ENCODE measurements at regions not wholly inside any gene's neighbourhood (a gene's known extent, or its start where the extent isn't known, plus 50 kb on each side); places are given as distances from the start of the nearest gene placed in this dataset.

GRCh38 chrX:65148232-65148631 is 172.0 kb upstream of the ZC4H2 start:
- Histone ChIP-seq H2BK15ac (ENCODE audit: low read length) (no peak overlapping the region), H2AFZ (ENCODE audit: low read length) (no peak overlapping the region), H4K91ac (ENCODE audit: low read depth, low read length, poor library complexity) (no peak overlapping the region), H4K8ac (ENCODE audit: low read depth, low read length) (no peak overlapping the region), H2AK5ac (ENCODE audit: low read depth, low read length) (no peak overlapping the region), H3K4me1 (ENCODE audit: control insufficient read depth in 2 of 2, insufficient read depth in 1 of 2, low read depth in 1 of 2, low read length in 2 of 2) (no peaks in the 10 kb centered on the region), H3K4me3 (ENCODE audit: low read length in 2 of 2) (no peak overlapping the region), H2BK5ac (ENCODE audit: low read length) (no peak overlapping the region), H3K9ac (ENCODE audit: low read depth, low read length, poor library complexity) (no peak overlapping the region), H3K4me2 (ENCODE audit: insufficient read depth, low read length, poor library complexity, severe bottlenecking) (no peak overlapping the region), H3K27me3 (ENCODE audit: control insufficient read depth in 3 of 3, insufficient read depth in 3 of 3, low read depth in 1 of 3, low read length in 3 of 3) (no peaks in the 10 kb centered on the region), H3K23ac (ENCODE audit: low read depth, low read length, poor library complexity) (no peak overlapping the region), H2BK12ac (ENCODE audit: low read length) (no peak overlapping the region), H3K79me1 (ENCODE audit: low read depth, low read length) (peaks cover 6% of the 10 kb centered on the region), H3K9me3 (replicated peaks in 1 of 2; ENCODE audit: control insufficient read depth in 2 of 2, insufficient read depth in 1 of 2, low read depth in 1 of 2, low read length in 2 of 2) (no peaks in the 10 kb centered on the region), H2BK120ac (ENCODE audit: low read depth, low read length) (no peak overlapping the region), H3K4ac (ENCODE audit: low read length) (no peak overlapping the region), H3K18ac (ENCODE audit: low read length) (no peak overlapping the region), H3K36me3 (replicated peaks in 1 of 2; ENCODE audit: control insufficient read depth in 2 of 2, insufficient read depth in 2 of 2, low read length in 2 of 2) (no peaks in the 10 kb centered on the region), H3K27ac (replicated peaks; ENCODE audit: low read length) (no peak overlapping the region), H3K14ac (ENCODE audit: low read length) (no peak overlapping the region)
- no peak for DNase-seq (ENCODE audit: low spot score)
- WGBS, 2 donors (ENCODE audit: extremely low coverage in 2 of 2, insufficient read length in 2 of 2, insufficient replicate concordance in 1 of 2) = no CpG with 5 or more reads among the region's 5 CpGs

- DNase-seq (ENCODE audit: low spot score) = peak; percentile 30
- Histone ChIP-seq H3K4me2 (ENCODE audit: insufficient read depth, low read length, poor library complexity, severe bottlenecking) (peak overlapping the region; percentile 11), H3K23ac (ENCODE audit: low read depth, low read length, poor library complexity) (no peak overlapping the region), H3K9ac (ENCODE audit: low read depth, low read length, poor library complexity) (no peak overlapping the region), H3K4me1 (ENCODE audit: control insufficient read depth in 2 of 2, insufficient read depth in 1 of 2, low read depth in 1 of 2, low read length in 2 of 2) (no peaks in the 10 kb centered on the region), H3K14ac (ENCODE audit: low read length) (no peak overlapping the region), H2AFZ (ENCODE audit: low read length) (peak overlapping the region; percentile 54), H2BK15ac (ENCODE audit: low read length) (no peak overlapping the region), H2BK12ac (ENCODE audit: low read length) (no peak overlapping the region), H3K36me3 (replicated peaks in 1 of 2; ENCODE audit: control insufficient read depth in 2 of 2, insufficient read depth in 2 of 2, low read length in 2 of 2) (no peaks in the 10 kb centered on the region), H4K91ac (ENCODE audit: low read depth, low read length, poor library complexity) (no peak overlapping the region), H3K18ac (ENCODE audit: low read length) (no peak overlapping the region), H3K4me3 (ENCODE audit: low read length in 2 of 2) (no peak overlapping the region), H3K79me1 (ENCODE audit: low read depth, low read length) (no peaks in the 10 kb centered on the region), H3K9me3 (replicated peaks in 1 of 2; ENCODE audit: control insufficient read depth in 2 of 2, insufficient read depth in 1 of 2, low read depth in 1 of 2, low read length in 2 of 2) (no peaks in the 10 kb centered on the region), H4K8ac (ENCODE audit: low read depth, low read length) (no peak overlapping the region), H3K27ac (replicated peaks; ENCODE audit: low read length) (peak overlapping the region; percentile 89), H3K4ac (ENCODE audit: low read length) (no peak overlapping the region), H2AK5ac (ENCODE audit: low read depth, low read length) (no peak overlapping the region), H2BK5ac (ENCODE audit: low read length) (no peak overlapping the region), H3K27me3 (ENCODE audit: control insufficient read depth in 3 of 3, insufficient read depth in 3 of 3, low read depth in 1 of 3, low read length in 3 of 3) (no peaks in the 10 kb centered on the region), H2BK120ac (ENCODE audit: low read depth, low read length) (no peak overlapping the region)
- no CpG with 5 or more reads among the region's 1 CpG for WGBS, 2 donors (ENCODE audit: extremely low coverage in 2 of 2, insufficient read length in 2 of 2, insufficient replicate concordance in 1 of 2)
Measured at GRCh38 chrX:65136424-65136823, 160.2 kb upstream of the ZC4H2 start.

GRCh38 chrX:65127842-65128241 is 151.6 kb upstream of the ZC4H2 start:
- Histone ChIP-seq H2BK5ac (ENCODE audit: low read length) (no peak overlapping the region), H3K18ac (ENCODE audit: low read length) (no peak overlapping the region), H4K8ac (ENCODE audit: low read depth, low read length) (no peak overlapping the region), H3K23ac (ENCODE audit: low read depth, low read length, poor library complexity) (no peak overlapping the region), H3K9ac (ENCODE audit: low read depth, low read length, poor library complexity) (no peak overlapping the region), H3K36me3 (replicated peaks in 1 of 2; ENCODE audit: control insufficient read depth in 2 of 2, insufficient read depth in 2 of 2, low read length in 2 of 2) (no peaks in the 10 kb centered on the region), H3K9me3 (replicated peaks in 1 of 2; ENCODE audit: control insufficient read depth in 2 of 2, insufficient read depth in 1 of 2, low read depth in 1 of 2, low read length in 2 of 2) (no peaks in the 10 kb centered on the region), H3K27ac (replicated peaks; ENCODE audit: low read length) (no peak overlapping the region), H3K14ac (ENCODE audit: low read length) (no peak overlapping the region), H2AFZ (ENCODE audit: low read length) (no peak overlapping the region), H3K4me3 (ENCODE audit: low read length in 2 of 2) (no peak overlapping the region), H3K4ac (ENCODE audit: low read length) (no peak overlapping the region), H2BK12ac (ENCODE audit: low read length) (no peak overlapping the region), H2BK15ac (ENCODE audit: low read length) (no peak overlapping the region), H4K91ac (ENCODE audit: low read depth, low read length, poor library complexity) (no peak overlapping the region), H3K79me1 (ENCODE audit: low read depth, low read length) (no peaks in the 10 kb centered on the region), H3K4me2 (ENCODE audit: insufficient read depth, low read length, poor library complexity, severe bottlenecking) (no peak overlapping the region), H2BK120ac (ENCODE audit: low read depth, low read length) (no peak overlapping the region), H3K27me3 (ENCODE audit: control insufficient read depth in 3 of 3, insufficient read depth in 3 of 3, low read depth in 1 of 3, low read length in 3 of 3) (no peaks in the 10 kb centered on the region), H2AK5ac (ENCODE audit: low read depth, low read length) (no peak overlapping the region), H3K4me1 (ENCODE audit: control insufficient read depth in 2 of 2, insufficient read depth in 1 of 2, low read depth in 1 of 2, low read length in 2 of 2) (no peaks in the 10 kb centered on the region)
- no peak for DNase-seq (ENCODE audit: low spot score)
- no CpG with 5 or more reads among the region's 3 CpGs for WGBS, 2 donors (ENCODE audit: extremely low coverage in 2 of 2, insufficient read length in 2 of 2, insufficient replicate concordance in 1 of 2)

- Histone ChIP-seq H3K4me1 (ENCODE audit: control insufficient read depth in 2 of 2, insufficient read depth in 1 of 2, low read depth in 1 of 2, low read length in 2 of 2) (no peaks in the 10 kb centered on the region), H2BK5ac (ENCODE audit: low read length) (no peak overlapping the region), H3K79me1 (ENCODE audit: low read depth, low read length) (no peaks in the 10 kb centered on the region), H3K4me3 (ENCODE audit: low read length in 2 of 2) (no peak overlapping the region), H3K4me2 (ENCODE audit: insufficient read depth, low read length, poor library complexity, severe bottlenecking) (no peak overlapping the region), H3K27ac (replicated peaks; ENCODE audit: low read length) (no peak overlapping the region), H3K27me3 (ENCODE audit: control insufficient read depth in 3 of 3, insufficient read depth in 3 of 3, low read depth in 1 of 3, low read length in 3 of 3) (no peaks in the 10 kb centered on the region), H3K18ac (ENCODE audit: low read length) (no peak overlapping the region), H4K91ac (ENCODE audit: low read depth, low read length, poor library complexity) (no peak overlapping the region), H3K9ac (ENCODE audit: low read depth, low read length, poor library complexity) (no peak overlapping the region), H3K9me3 (replicated peaks in 1 of 2; ENCODE audit: control insufficient read depth in 2 of 2, insufficient read depth in 1 of 2, low read depth in 1 of 2, low read length in 2 of 2) (no peaks in the 10 kb centered on the region), H4K8ac (ENCODE audit: low read depth, low read length) (no peak overlapping the region), H3K14ac (ENCODE audit: low read length) (no peak overlapping the region), H3K36me3 (replicated peaks in 1 of 2; ENCODE audit: control insufficient read depth in 2 of 2, insufficient read depth in 2 of 2, low read length in 2 of 2) (no peaks in the 10 kb centered on the region), H2BK12ac (ENCODE audit: low read length) (no peak overlapping the region), H3K23ac (ENCODE audit: low read depth, low read length, poor library complexity) (no peak overlapping the region), H2BK120ac (ENCODE audit: low read depth, low read length) (no peak overlapping the region), H2AK5ac (ENCODE audit: low read depth, low read length) (no peak overlapping the region), H2BK15ac (ENCODE audit: low read length) (no peak overlapping the region), H3K4ac (ENCODE audit: low read length) (no peak overlapping the region), H2AFZ (ENCODE audit: low read length) (no peak overlapping the region)
- no peak for DNase-seq (ENCODE audit: low spot score)
- no CpG with 5 or more reads among the region's 3 CpGs for WGBS, 2 donors (ENCODE audit: extremely low coverage in 2 of 2, insufficient read length in 2 of 2, insufficient replicate concordance in 1 of 2)
Measured at GRCh38 chrX:65098851-65099250, 122.6 kb upstream of the ZC4H2 start.
